Transverse colon (tissue), 4 donors: ENCODE measurements at regions not wholly inside any gene's neighbourhood (a gene's known extent, or its start where the extent isn't known, plus 50 kb on each side); places are given as distances from the start of the nearest gene placed in this dataset.

ENCODE experiments used
- DNase-seq: peaks from one replicate; pipeline ENCODE4 v3.0.0-alpha.2; 2019
- H3K27ac ChIP-seq, 4 donors: fragments of 200-600 bp; sonication (generic); 2 replicates each; pipeline ENCODE4 v1.5.1; 2016 to 2018; ENCODE audit warnings: inconsistent platforms in 4 of 4
- H3K27me3 ChIP-seq: fragments of 200-600 bp; sonication (generic); 2 replicates; pipeline ENCODE4 v1.5.1; 2017; ENCODE audit warnings: inconsistent platforms
- H3K36me3 ChIP-seq, 4 donors: fragments of 200-600 bp; sonication (generic); 2 replicates each; pipeline ENCODE4 v1.5.1; 2017 to 2019; ENCODE audit warnings: inconsistent platforms in 4 of 4
- H3K4me1 ChIP-seq, 4 donors: fragments of 200-600 bp; sonication (generic); 2 replicates each; pipeline ENCODE4 v1.5.1; 2017 to 2020; ENCODE audit warnings: inconsistent platforms in 4 of 4
- H3K4me3 ChIP-seq, 4 donors: fragments of 200-600 bp; sonication (generic); 1 replicate in 1 of 4; 2 replicates in 3 of 4; pipeline versions ENCODE4 v1.5.1 to v1.6.1; 2017 to 2019; ENCODE audit warnings: inconsistent platforms in 4 of 4
- H3K9me3 ChIP-seq, 2 donors: fragments of 200-600 bp; sonication (generic); 2 replicates each; pipeline ENCODE4 v1.5.1; 2017 to 2019; ENCODE audit warnings: inconsistent platforms in 2 of 2
- CTCF ChIP-seq, 5 experiments: fragments of 200-600 bp in 3 of 5; fragments of 450-650 bp in 2 of 5; sonication (generic) in 3 of 5; IDR thresholded peaks; 1 replicate in 2 of 5; 2 replicates in 3 of 5; pipeline ENCODE4 v1.5.1; 2016 to 2017; ENCODE audit warnings: antibody characterized with exemption in 5 of 5, inconsistent platforms in 3 of 5, mild to moderate bottlenecking in 2 of 5, moderate library complexity in 1 of 5
- EP300 ChIP-seq: sonication (generic); formaldehyde crosslinking; IDR thresholded peaks from one replicate; pipeline ENCODE4 v1.6.1; 2017; ENCODE audit warnings: antibody characterized with exemption, low read depth
- POLR2A ChIP-seq: fragments of 450-650 bp; IDR thresholded peaks from one replicate; pipeline ENCODE4 v1.6.1; 2016; ENCODE audit warnings: antibody characterized with exemption, mild to moderate bottlenecking, moderate library complexity
- POLR2AphosphoS5 ChIP-seq, 3 donors: sonication (generic); formaldehyde crosslinking; IDR thresholded peaks; one replicate each; pipeline ENCODE4 v1.6.1; 2016; ENCODE audit warnings: antibody characterized with exemption in 3 of 3
- WGBS, 2 donors: methylation state at CpG; one replicate each; pipeline ENCODE4 v1.1.5; 2018; ENCODE audit warnings: low coverage in 1 of 2; 5-methylcytosine and 5-hydroxymethylcytosine counted together
- in situ Hi-C, 4 donors: fragments of 200-750 bp; cut with MboI; loops; one replicate each; pipeline versions ENCODE4 v1.15.0 to v1.15.1; 2017; ENCODE audit warnings: low sequenced_read_pairs in 3 of 4, low pct_ligation_motif_present in 1 of 4, low pct_unique_long_range_greater_than_20kb in 1 of 4
- intact Hi-C: fragments of 100-400 bp; cut with DNase I; formaldehyde crosslinking; loops from one replicate; pipeline ENCODE4 v1.15.1; 2023; ENCODE audit warnings: low total_unique reads

GRCh38 chr5:136840601-136841000, 475.3 kb upstream of the TRPC7 start:
- no peak overlapping the region for H3K4me3 ChIP-seq
- DNase-seq, result no peak
- H3K27me3 ChIP-seq, result no peaks in the 10 kb centered on the region
- H3K27ac ChIP-seq, result no peak overlapping the region
- in situ Hi-C loops, result no loop called here
- H3K36me3 ChIP-seq, result no peaks in the 10 kb centered on the region
- no peak for TF ChIP-seq CTCF (IDR thresholded peaks at IDR 0.05)
- no peak for TF ChIP-seq EP300
- TF ChIP-seq POLR2AphosphoS5 (IDR thresholded peaks at IDR 0.05), result no peak
- no peak for TF ChIP-seq POLR2A
- no peaks in the 10 kb centered on the region for H3K4me1 ChIP-seq
- H3K9me3 ChIP-seq, result no peaks in the 10 kb centered on the region
- intact Hi-C loops, result no loop called here

DNA sequence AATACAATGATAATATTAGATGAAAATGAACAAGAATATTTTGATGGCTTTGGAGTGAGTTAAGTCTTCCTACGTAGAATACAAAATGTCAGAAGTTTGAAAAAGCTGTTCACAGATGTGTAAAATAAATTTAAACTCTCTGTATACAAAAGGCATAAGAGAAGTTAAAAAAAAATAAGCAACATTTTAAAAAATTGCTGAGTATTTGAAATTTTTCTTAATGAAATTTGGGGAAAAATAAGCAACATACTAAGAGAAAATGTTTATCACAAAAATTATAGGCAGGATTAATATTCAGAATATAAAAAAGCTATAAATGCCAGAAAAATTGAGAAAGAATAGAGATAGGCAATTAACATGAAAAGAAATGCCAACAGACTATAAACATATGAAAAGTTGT, 470.7 kb upstream of the TRPC7 start:
- intact Hi-C loops, result no loop called here
- Histone ChIP-seq H3K9me3 (no peaks in the 10 kb centered on the region), H3K4me1 (no peaks in the 10 kb centered on the region), H3K27ac (no peak overlapping the region), H3K4me3 (no peak overlapping the region), H3K36me3 (no peaks in the 10 kb centered on the region), H3K27me3 (no peaks in the 10 kb centered on the region)
- WGBS, 2 donors, result 71 to 82% methylated on average over 1 of the region's 1 CpG
- DNase-seq, result no peak
- in situ Hi-C loops, result no loop called here
- TF ChIP-seq CTCF (IDR thresholded peaks at IDR 0.05) (no peak), EP300 (no peak), POLR2A (no peak), POLR2AphosphoS5 (IDR thresholded peaks at IDR 0.05) (no peak)

GRCh38 chr5:136820848-136821247, 455.5 kb upstream of the TRPC7 start:
- Histone ChIP-seq H3K4me1 (no peaks in the 10 kb centered on the region), H3K9me3 (no peaks in the 10 kb centered on the region), H3K4me3 (no peak overlapping the region), H3K27ac (no peak overlapping the region), H3K36me3 (no peaks in the 10 kb centered on the region), H3K27me3 (no peaks in the 10 kb centered on the region)
- DNase-seq, result no peak
- TF ChIP-seq POLR2AphosphoS5 (IDR thresholded peaks at IDR 0.05) (no peak), EP300 (no peak), POLR2A (no peak), CTCF (IDR thresholded peaks at IDR 0.05) (no peak)
- intact Hi-C loops (no loop called here), in situ Hi-C loops (loop anchor here in 1 of 4 donors (25.0 kb wide), 1 partner anchor 391 kb away; no protein-coding TSS in a partner anchor)
- 90% methylated on average over 1 of the region's 1 CpG; no CpG with 5 or more reads in 1 of the 2 donors for WGBS, 2 donors

GRCh38 chr5:136819526-136820302, 454.4 kb upstream of the TRPC7 start:
- Histone ChIP-seq H3K9me3 (no peaks in the 10 kb centered on the region), H3K27ac (no peak overlapping the region), H3K4me1 (no peaks in the 10 kb centered on the region), H3K36me3 (no peaks in the 10 kb centered on the region), H3K4me3 (no peak overlapping the region), H3K27me3 (no peaks in the 10 kb centered on the region)
- no peak for DNase-seq
- no peak for TF ChIP-seq POLR2A
- no peak for TF ChIP-seq POLR2AphosphoS5 (IDR thresholded peaks at IDR 0.05)
- TF ChIP-seq EP300, result no peak
- TF ChIP-seq CTCF (IDR thresholded peaks at IDR 0.05), result no peak
- WGBS, 2 donors, result 100% methylated on average over 1 of the region's 1 CpG; no CpG with 5 or more reads in 1 of the 2 donors
- in situ Hi-C loops, result loop anchor here in 1 of 4 donors (25.0 kb wide), 1 partner anchor 393 kb away; no protein-coding TSS in a partner anchor
- intact Hi-C loops, result no loop called here
